Breast epithelium (tissue), 4 donors: ENCODE measurements at regions not wholly inside any gene's neighbourhood (a gene's known extent, or its start where the extent isn't known, plus 50 kb on each side); places are given as distances from the start of the nearest gene placed in this dataset.
"Not testable (repeated sequence)": the region's sequence is repeated elsewhere in the genome, so short reads cannot be mapped to it uniquely, and the experiment has no call there.

Source experiments
- DNase-seq, 2 donors: peaks; one replicate each; pipeline ENCODE4 v3.0.0-alpha.2; 2019; ENCODE audit warnings: low spot score in 2 of 2
- H3K27ac ChIP-seq, 2 donors: fragments of 200-600 bp; sonication (generic) in 1 of 2; one replicate each; pipeline ENCODE4 v1.5.1; 2016 to 2019; ENCODE audit warnings: mild to moderate bottlenecking in 1 of 2
- H3K27me3 ChIP-seq, 2 donors: fragments of 200-600 bp; sonication (generic) in 1 of 2; one replicate each; pipeline versions ENCODE4 v1.5.1 to v1.6.0; 2017 to 2019; ENCODE audit warnings: control low read depth in 1 of 2, mild to moderate bottlenecking in 1 of 2
- H3K36me3 ChIP-seq: fragments of 200-600 bp; one replicate; pipeline ENCODE4 v1.5.1; 2019
- H3K4me1 ChIP-seq, 2 donors: fragments of 200-600 bp; sonication (generic); one replicate each; pipeline ENCODE4 v1.5.1; 2016 to 2019; ENCODE audit warnings: control low read depth in 1 of 2
- H3K4me3 ChIP-seq, 3 donors: fragments of 200-600 bp; sonication (generic); 1 replicate in 2 of 3; 2 replicates in 1 of 3; pipeline ENCODE4 v1.5.1; 2016 to 2019; ENCODE audit warnings: mild to moderate bottlenecking in 3 of 3, moderate library complexity in 2 of 3
- H3K9me3 ChIP-seq, 2 donors: fragments of 200-600 bp; sonication (generic) in 1 of 2; one replicate each; pipeline ENCODE4 v1.5.1; 2016 to 2019; ENCODE audit warnings: control low read depth in 1 of 2
- POLR2A ChIP-seq: fragments of 450-650 bp; IDR thresholded peaks from one replicate; pipeline ENCODE4 v1.6.1; 2016; ENCODE audit warnings: antibody characterized with exemption, mild to moderate bottlenecking, moderate library complexity
- POLR2AphosphoS5 ChIP-seq, 3 donors: sonication (generic); formaldehyde crosslinking; IDR thresholded peaks; one replicate each; pipeline ENCODE4 v1.6.1; 2017; ENCODE audit warnings: antibody characterized with exemption in 3 of 3
- intact Hi-C: fragments of 100-400 bp; cut with DNase I; formaldehyde crosslinking; loops from one replicate; pipeline ENCODE4 v1.15.1; 2023; ENCODE audit warnings: low total_unique reads
- TF ChIP-seq, protein P1 (sequence below), 3 donors: fragments of 450-650 bp; IDR thresholded peaks; one replicate each; pipeline ENCODE4 v1.5.1; 2016 to 2017; ENCODE audit warnings: antibody characterized with exemption in 3 of 3, mild to moderate bottlenecking in 3 of 3, moderate library complexity in 3 of 3

DNA sequence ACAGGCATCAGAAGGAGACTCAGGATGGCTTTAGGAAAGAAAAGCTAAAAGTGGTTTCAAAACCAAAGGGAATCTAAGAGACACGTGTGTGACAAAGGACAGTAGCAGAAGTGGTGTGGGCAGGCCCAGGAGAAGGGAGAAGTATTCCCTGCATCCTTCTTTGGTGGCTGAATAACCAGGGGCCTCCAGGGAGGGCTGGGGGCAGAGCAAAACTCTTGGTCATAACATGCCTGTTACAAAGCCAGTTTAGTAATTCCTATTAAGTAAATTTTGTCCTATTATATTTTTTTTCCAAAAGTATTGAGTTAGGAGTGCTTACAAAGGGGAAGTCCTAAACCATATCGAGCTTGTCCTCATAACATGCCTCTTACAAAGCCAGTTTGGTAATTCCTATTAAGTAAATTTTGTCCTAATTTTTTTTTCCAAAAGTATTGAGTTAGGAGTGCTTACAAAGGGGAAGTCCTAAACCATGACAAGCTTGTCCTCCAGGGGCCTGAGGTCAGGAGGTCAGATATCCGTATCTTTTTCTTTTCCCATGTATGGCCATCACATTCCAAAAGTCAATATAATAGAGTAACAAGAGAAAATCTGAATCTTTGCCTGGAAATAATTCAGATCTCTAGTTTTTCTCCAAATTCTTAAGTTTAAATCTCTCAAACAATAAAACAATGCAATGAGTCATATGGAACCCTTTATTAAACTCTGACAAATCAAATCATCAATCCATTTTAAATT lies 509.2 kb downstream of the LTN1 start:
- H3K27ac ChIP-seq, result peak overlapping the region in 1 of 2 donors; percentile 58
- TF ChIP-seq POLR2AphosphoS5 (IDR thresholded peaks at IDR 0.05), result no peak
- TF ChIP-seq, protein P1, sequence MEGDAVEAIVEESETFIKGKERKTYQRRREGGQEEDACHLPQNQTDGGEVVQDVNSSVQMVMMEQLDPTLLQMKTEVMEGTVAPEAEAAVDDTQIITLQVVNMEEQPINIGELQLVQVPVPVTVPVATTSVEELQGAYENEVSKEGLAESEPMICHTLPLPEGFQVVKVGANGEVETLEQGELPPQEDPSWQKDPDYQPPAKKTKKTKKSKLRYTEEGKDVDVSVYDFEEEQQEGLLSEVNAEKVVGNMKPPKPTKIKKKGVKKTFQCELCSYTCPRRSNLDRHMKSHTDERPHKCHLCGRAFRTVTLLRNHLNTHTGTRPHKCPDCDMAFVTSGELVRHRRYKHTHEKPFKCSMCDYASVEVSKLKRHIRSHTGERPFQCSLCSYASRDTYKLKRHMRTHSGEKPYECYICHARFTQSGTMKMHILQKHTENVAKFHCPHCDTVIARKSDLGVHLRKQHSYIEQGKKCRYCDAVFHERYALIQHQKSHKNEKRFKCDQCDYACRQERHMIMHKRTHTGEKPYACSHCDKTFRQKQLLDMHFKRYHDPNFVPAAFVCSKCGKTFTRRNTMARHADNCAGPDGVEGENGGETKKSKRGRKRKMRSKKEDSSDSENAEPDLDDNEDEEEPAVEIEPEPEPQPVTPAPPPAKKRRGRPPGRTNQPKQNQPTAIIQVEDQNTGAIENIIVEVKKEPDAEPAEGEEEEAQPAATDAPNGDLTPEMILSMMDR (IDR thresholded peaks at IDR 0.05), result no peak
- no peak for TF ChIP-seq POLR2A
- intact Hi-C loops, result no loop called here

DNA sequence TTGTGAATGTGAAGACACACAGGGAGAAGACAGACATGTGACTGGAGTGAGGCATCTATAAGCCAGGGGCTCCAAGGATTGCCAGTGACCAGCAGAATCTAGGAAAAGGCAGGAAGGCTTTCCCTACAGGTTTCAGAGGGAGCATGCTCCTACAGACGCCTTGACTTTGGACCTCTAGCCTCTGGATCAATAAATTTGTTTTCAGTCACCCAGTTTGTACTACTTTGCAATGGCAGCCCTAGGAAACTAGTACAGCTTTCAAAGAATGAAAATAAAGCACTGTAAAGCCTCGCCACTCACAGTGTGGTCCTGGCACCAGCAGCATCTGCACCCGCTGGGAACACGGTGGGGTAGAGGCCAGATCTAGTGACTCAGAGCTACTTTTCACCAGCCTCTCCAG lies 510.0 kb downstream of the LTN1 start:
- Histone ChIP-seq H3K27me3 (no peaks in the 10 kb centered on the region), H3K9me3 (no peaks in the 10 kb centered on the region), H3K36me3 (no peaks in the 10 kb centered on the region), H3K27ac (peak overlapping the region in 1 of 2 donors; percentile 58), H3K4me3 (no peak overlapping the region), H3K4me1 (no peaks in the 10 kb centered on the region)
- TF ChIP-seq POLR2AphosphoS5 (IDR thresholded peaks at IDR 0.05), result no peak
- TF ChIP-seq, protein P1 (IDR thresholded peaks at IDR 0.05), result no peak
- no peak for TF ChIP-seq POLR2A
- intact Hi-C loops, result no loop called here
- no peak for DNase-seq

More for the DNA sequence above, 509.2 kb downstream of the LTN1 start:
- DNase-seq, result no peak
- Histone ChIP-seq H3K9me3 (no peaks in the 10 kb centered on the region), H3K36me3 (no peaks in the 10 kb centered on the region), H3K4me3 (no peak overlapping the region), H3K27me3 (no peaks in the 10 kb centered on the region), H3K4me1 (no peaks in the 10 kb centered on the region)

DNA sequence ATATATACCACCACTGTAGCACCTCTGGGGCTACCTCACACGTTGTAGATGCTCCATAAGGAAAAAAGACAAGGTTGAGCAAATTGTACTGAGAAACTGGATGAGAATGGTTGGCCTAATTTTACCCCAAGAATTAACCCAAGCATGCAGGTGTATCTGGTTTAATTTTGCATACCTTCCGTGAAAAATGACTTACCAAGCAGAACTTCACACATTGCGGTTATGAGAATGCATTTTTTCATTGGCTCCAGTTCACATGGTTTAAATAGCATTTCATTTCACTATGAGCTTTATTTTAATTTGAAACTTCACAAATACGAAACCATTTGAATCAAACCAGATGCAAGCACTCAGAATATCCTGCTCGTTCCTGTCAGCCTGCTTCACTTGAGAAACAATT lies 512.2 kb downstream of the LTN1 start:
- Histone ChIP-seq H3K27me3 (no peaks in the 10 kb centered on the region), H3K4me1 (no peaks in the 10 kb centered on the region), H3K4me3 (no peak overlapping the region), H3K36me3 (no peaks in the 10 kb centered on the region), H3K27ac (peak overlapping the region in 1 of 2 donors; percentile 25), H3K9me3 (no peaks in the 10 kb centered on the region)
- intact Hi-C loops, result no loop called here
- TF ChIP-seq POLR2A (no peak), POLR2AphosphoS5 (IDR thresholded peaks at IDR 0.05) (no peak)
- TF ChIP-seq, protein P1 (IDR thresholded peaks at IDR 0.05), result no peak
- DNase-seq, result no peak

DNA sequence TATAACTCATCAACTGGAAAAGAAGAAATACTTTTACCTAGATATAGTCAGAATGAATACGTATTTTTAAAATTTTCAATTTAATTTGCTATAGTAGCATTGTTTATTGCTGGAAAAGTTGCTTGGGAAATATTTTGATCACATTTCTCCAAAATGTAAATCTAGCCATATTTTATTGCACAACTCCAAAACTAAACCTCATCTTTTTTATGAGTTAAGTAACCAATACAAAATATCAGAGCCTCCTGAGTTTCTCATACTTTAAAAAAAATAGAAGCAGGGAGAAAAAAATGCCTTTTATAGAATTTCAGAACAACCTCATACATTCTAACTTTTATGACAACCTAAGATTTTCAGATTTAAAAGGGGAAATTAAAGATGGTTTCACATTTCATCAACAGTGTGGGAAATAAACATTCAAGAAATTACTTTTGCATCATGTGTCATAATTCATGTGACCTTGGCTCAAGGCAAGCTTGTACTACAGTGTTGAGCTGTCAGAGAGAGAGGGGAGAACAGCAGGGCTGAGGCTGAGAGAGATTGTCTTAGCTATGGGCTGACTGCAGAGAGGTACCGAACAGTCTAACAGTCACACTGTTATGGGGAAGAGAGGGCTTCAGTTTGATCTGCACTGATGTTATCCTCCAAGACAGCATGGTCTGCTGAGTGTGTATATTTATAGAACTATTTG lies 519.0 kb downstream of the LTN1 start:
- Histone ChIP-seq H3K36me3 (no peaks in the 10 kb centered on the region), H3K9me3 (no peaks in the 10 kb centered on the region), H3K4me1 (no peaks in the 10 kb centered on the region), H3K27me3 (no peaks in the 10 kb centered on the region), H3K4me3 (no peak overlapping the region), H3K27ac (peak overlapping the region in 1 of 2 donors; percentile 60)
- TF ChIP-seq, protein P1 (IDR thresholded peaks at IDR 0.05), result no peak
- TF ChIP-seq POLR2A, result no peak
- intact Hi-C loops, result no loop called here
- DNase-seq, result no peak

DNA sequence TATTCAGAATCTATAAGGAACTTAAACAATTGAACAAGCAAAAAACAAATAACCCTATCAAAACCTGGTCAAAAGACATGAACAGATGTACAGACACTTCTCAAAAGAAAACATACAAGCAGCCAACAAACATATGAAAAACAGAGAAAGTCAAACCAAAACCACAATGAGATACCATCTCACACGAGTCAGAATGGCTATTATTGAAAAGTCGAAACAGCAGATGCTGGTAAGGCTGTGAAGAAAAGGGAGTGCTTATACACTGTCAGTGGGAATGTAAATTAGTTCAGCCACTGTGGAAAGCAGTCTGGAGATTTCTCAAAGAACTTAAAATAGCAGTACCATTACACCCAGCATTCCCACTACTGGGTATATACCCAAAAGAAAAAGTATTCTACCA lies 520.1 kb downstream of the LTN1 start:
- H3K4me3 ChIP-seq, H3K9me3 ChIP-seq, H3K4me1 ChIP-seq, DNase-seq, intact Hi-C loops, H3K27me3 ChIP-seq, H3K27ac ChIP-seq, H3K36me3 ChIP-seq: not testable (repeated sequence)
